HCT116 (cell line): ENCODE measurements at regions not wholly inside any gene's neighbourhood (a gene's known extent, or its start where the extent isn't known, plus 50 kb on each side); places are given as distances from the start of the nearest gene placed in this dataset.

Source experiments
- ATAC-seq: fragments of 200-7000 bp; cut with Tn5 transposase; 2 replicates; pipeline ENCODE4 v1.9.1; 2020; ENCODE audit warnings: mild to moderate bottlenecking, moderate library complexity
- BruUV-seq: library from RNA; stranded (reverse); fragments of 400-500 nt; replicated peaks from 2 replicates; lab custom pipeline; 2021; lab: Mats Ljungman, UMichigan
- CTCF ChIA-PET: fragments of 300-600 bp; sonication (Branson Sonifier 250); formaldehyde crosslinking; loops from one replicate; lab custom pipeline; 2021; ENCODE audit warnings: antibody characterized with exemption; lab: Charles Lee
- POLR2A ChIA-PET: fragments of 300-600, 350-600 bp; sonication (Branson Sonifier 250); formaldehyde crosslinking; loops from one replicate; lab custom pipeline; 2021; ENCODE audit warnings: antibody characterized with exemption; lab: Charles Lee
- RAD21 ChIA-PET, 2 experiments: fragments of 300-600 bp; sonication (Branson Sonifier 250); formaldehyde crosslinking; loops; one replicate each; lab custom pipeline; 2023; ENCODE audit warnings: low total read pairs in 2 of 2; ENCODE audit not compliant: uncharacterized antibody in 2 of 2, unreplicated experiment in 2 of 2, low non-redundant PET in 1 of 2; lab: Charles Lee
- DNase-seq: peaks from one replicate; pipeline ENCODE4 v3.0.0-alpha.2; 2010; ENCODE audit warnings: low read depth, low spot score
- H2AFZ ChIP-seq: fragments of 200-600 bp; shearing (Covaris generic), sonication (generic); 2 replicates; pipeline ENCODE4 v1.6.1; 2017; ENCODE audit warnings: low read depth, mixed run types, mixed read lengths, antibody characterized with exemption, low read length; ENCODE audit not compliant: poor library complexity, severe bottlenecking
- H3K27ac ChIP-seq: 2 replicates; pipeline ENCODE4 v1.5.1; 2012; ENCODE audit warnings: low read depth, low read length
- H3K27me3 ChIP-seq: fragments of 200-600 bp; sonication (generic); 2 replicates; pipeline ENCODE4 v1.6.1; 2016; ENCODE audit warnings: mixed run types, low read length, mixed read lengths; ENCODE audit not compliant: insufficient read depth
- H3K36me3 ChIP-seq, 2 experiments: fragments of 200-500 bp in 1 of 2; fragments of 200-600 bp in 1 of 2; sonication (Bioruptor generic) in 1 of 2; sonication (generic) in 1 of 2; 2 replicates each; pipeline versions ENCODE4 v1.5.1 to v1.6.1; 2014 to 2016; ENCODE audit warnings: low read length in 2 of 2, inconsistent platforms in 1 of 2, mixed read lengths in 1 of 2, mixed run types in 1 of 2; ENCODE audit not compliant: insufficient read depth in 2 of 2, control insufficient read depth in 1 of 2
- H3K4me1 ChIP-seq, 2 experiments: fragments of 200-600 bp in 1 of 2; sonication (generic) in 1 of 2; 2 replicates each; pipeline versions ENCODE4 v1.5.1 to v1.6.1; 2012 to 2017; ENCODE audit warnings: low read length in 2 of 2, inconsistent platforms in 1 of 2, mild to moderate bottlenecking in 1 of 2, mixed read lengths in 1 of 2, mixed run types in 1 of 2, moderate library complexity in 1 of 2; ENCODE audit not compliant: insufficient read depth in 2 of 2, control insufficient read depth in 1 of 2
- H3K4me2 ChIP-seq: fragments of 200-600 bp; sonication (generic); 2 replicates; pipeline ENCODE4 v1.6.1; 2017; ENCODE audit warnings: mixed run types, low read length, mixed read lengths
- H3K4me3 ChIP-seq, 2 experiments: fragments of 200-600 bp in 1 of 2; sonication (generic) in 1 of 2; replicated peaks in 1 of 2; 2 replicates each; pipeline ENCODE4 v1.5.1; 2011 to 2016; ENCODE audit warnings: low read length in 2 of 2, control low read depth in 1 of 2, low read depth in 1 of 2, mild to moderate bottlenecking in 1 of 2, mixed read lengths in 1 of 2, mixed run types in 1 of 2
- H3K79me2 ChIP-seq: fragments of 200-600 bp; sonication (generic); 2 replicates; pipeline ENCODE4 v1.6.1; 2017; ENCODE audit warnings: mild to moderate bottlenecking, mixed run types, low read length, moderate library complexity, mixed read lengths; ENCODE audit not compliant: insufficient read depth
- H3K9ac ChIP-seq: fragments of 200-600 bp; sonication (generic); 2 replicates; pipeline ENCODE4 v1.6.1; 2016; ENCODE audit warnings: low read length, mixed read lengths
- H3K9me2 ChIP-seq: fragments of 200-600 bp; sonication (generic), shearing (Covaris generic); 2 replicates; pipeline ENCODE4 v1.6.1; 2017; ENCODE audit warnings: mixed run types, mild to moderate bottlenecking, moderate library complexity; ENCODE audit not compliant: insufficient read depth
- H3K9me3 ChIP-seq, 2 experiments: fragments of 200-500 bp in 1 of 2; fragments of 200-600 bp in 1 of 2; sonication (Bioruptor generic) in 1 of 2; sonication (generic) in 1 of 2; 2 replicates each; pipeline ENCODE4 v1.6.1; 2014 to 2017; ENCODE audit warnings: low read length in 2 of 2, mixed read lengths in 2 of 2, inconsistent platforms in 1 of 2, low read depth in 1 of 2, mild to moderate bottlenecking in 1 of 2, mixed run types in 1 of 2, moderate library complexity in 1 of 2; ENCODE audit not compliant: control insufficient read depth in 1 of 2, insufficient read depth in 1 of 2
- H4K20me1 ChIP-seq: fragments of 200-600 bp; sonication (generic), shearing (Covaris generic); 2 replicates; pipeline ENCODE4 v1.6.1; 2017; ENCODE audit warnings: mixed run types, mild to moderate bottlenecking, moderate library complexity; ENCODE audit not compliant: insufficient read depth
- ATF3 ChIP-seq: IDR thresholded peaks from 2 replicates; pipeline ENCODE4 v1.6.1; 2012
- CTCF ChIP-seq, 3 experiments: fragments of 200-600 bp in 1 of 3; sonication (generic) in 1 of 3; IDR thresholded peaks in 2 of 3; conservative IDR thresholded peaks in 1 of 3; 2 replicates each; pipeline ENCODE4 v1.5.1; 2012 to 2017; ENCODE audit warnings: low read depth in 2 of 3, low read length in 2 of 3, antibody characterized with exemption in 1 of 3, borderline replicate concordance in 1 of 3, control low read depth in 1 of 3, mild to moderate bottlenecking in 1 of 3, mixed read lengths in 1 of 3, mixed run types in 1 of 3, moderate library complexity in 1 of 3; ENCODE audit not compliant: insufficient read depth in 1 of 3
- EGR1 ChIP-seq: IDR thresholded peaks from 2 replicates; pipeline ENCODE4 v1.6.1; 2012; ENCODE audit warnings: low read depth
- ELF1 ChIP-seq: IDR thresholded peaks from 2 replicates; pipeline ENCODE4 v1.6.1; 2012; ENCODE audit warnings: low read depth, borderline replicate concordance
- EZH2 ChIP-seq: fragments of 200-600 bp; sonication (generic); IDR thresholded peaks from 2 replicates; pipeline ENCODE4 v1.6.1; 2017; ENCODE audit warnings: antibody characterized with exemption, mixed run types
- POLR2A ChIP-seq: IDR thresholded peaks from 2 replicates; pipeline ENCODE4 v1.7.0; 2011; ENCODE audit warnings: borderline replicate concordance; ENCODE audit not compliant: insufficient read depth, insufficient read length; ENCODE audit errors: extremely low read depth
- RAD21 ChIP-seq: IDR thresholded peaks from 2 replicates; pipeline ENCODE4 v1.6.1; 2012; ENCODE audit warnings: low read depth, mild to moderate bottlenecking
- REST ChIP-seq: IDR thresholded peaks from 2 replicates; pipeline ENCODE4 v1.6.1; 2012; ENCODE audit warnings: low read depth
- SIN3A ChIP-seq: IDR thresholded peaks from 2 replicates; pipeline ENCODE4 v1.6.1; 2012; ENCODE audit warnings: low read depth
- SP1 ChIP-seq: IDR thresholded peaks from 2 replicates; pipeline ENCODE4 v1.6.1; 2012; ENCODE audit warnings: low read depth
- ZNF274 ChIP-seq: fragments of 200-500 bp; sonication (Bioruptor generic); IDR thresholded peaks from 2 replicates; pipeline ENCODE4 v1.6.1; 2014; ENCODE audit warnings: mild to moderate bottlenecking, low read depth, low read length, inconsistent platforms
- intact Hi-C: fragments of 100-400 bp; cut with micrococcal nuclease; formaldehyde crosslinking; loops from 2 replicates; pipeline ENCODE4 v1.10.0; 2022

GRCh38 chr10:58079461-58079860, 188.2 kb downstream of the IPMK start:
- Histone ChIP-seq H4K20me1 (no peaks in the 10 kb centered on the region), H3K9ac (no peak overlapping the region), H3K27ac (no peak overlapping the region), H3K4me1 (no peaks in the 10 kb centered on the region), H3K36me3 (no peaks in the 10 kb centered on the region), H3K79me2 (no peaks in the 10 kb centered on the region), H3K4me3 (no peak overlapping the region), H3K27me3 (no peaks in the 10 kb centered on the region), H3K9me3 (no peaks in the 10 kb centered on the region), H2AFZ (no peak overlapping the region), H3K4me2 (no peak overlapping the region), H3K9me2 (peaks cover 2% of the 10 kb centered on the region; the same call in 1 of the 2 replicates)
- CTCF ChIA-PET, result no interaction called here
- no peak for DNase-seq
- RAD21 ChIA-PET, result no interaction called here
- intact Hi-C loops, result no loop called here
- no peak for TF ChIP-seq REST
- no peak for TF ChIP-seq RAD21
- no peak for TF ChIP-seq SP1
- TF ChIP-seq ZNF274, result no peak
- no peak for TF ChIP-seq EGR1
- TF ChIP-seq CTCF (IDR thresholded peaks at IDR 0.05 in 2 of 3, conservative IDR thresholded peaks at IDR 0.05 in 1 of 3; ENCODE audit: borderline replicate concordance in 1 of 3, insufficient read depth in 1 of 3, low read depth in 2 of 3, low read length in 2 of 3), result no peak
- no peak for TF ChIP-seq ELF1
- no peak for TF ChIP-seq SIN3A
- TF ChIP-seq EZH2, result no peak
- no peak for TF ChIP-seq ATF3
- no peak for TF ChIP-seq POLR2A
- ATAC-seq, result no peak
- BruUV-seq, result no TSS peak
- POLR2A ChIA-PET, result no interaction called here
